ENCODE measurements at regions not wholly inside any gene's neighbourhood (a gene's known extent, or its start where the extent isn't known, plus 50 kb on each side); places are given as distances from the start of the nearest gene placed in this dataset.

GRCh38 chr13:58964048-58964447, 1199.7 kb downstream of the DIAPH3 start:
- intact Hi-C loops (cut with micrococcal nuclease): loop anchor here (5.0 kb wide), 1 partner anchor 1337 kb away; no protein-coding TSS in a partner anchor
- Mint-ChIP-seq H3K9me3 (ENCODE audit: unreplicated experiment) (peaks cover 7% of the 10 kb centered on the region), H3K27me3 (ENCODE audit: insufficient read depth, unreplicated experiment) (peaks cover 11% of the 10 kb centered on the region), H3K36me3 (ENCODE audit: insufficient read depth, unreplicated experiment) (no peaks in the 10 kb centered on the region), H3K4me3 (ENCODE audit: unreplicated experiment) (no peak overlapping the region), H3K4me1 (ENCODE audit: insufficient read depth, unreplicated experiment) (no peaks in the 10 kb centered on the region), H3K27ac (ENCODE audit: low read depth, unreplicated experiment) (no peak overlapping the region)
- no peak for TF ChIP-seq CTCF (IDR thresholded peaks at IDR 0.05; ENCODE audit: unreplicated experiment)
- POLR2A ChIA-PET: no interaction called here
- CTCF ChIA-PET: no interaction called here
- DNase-seq (ENCODE audit: unreplicated experiment): no peak
- no TSS peak for BruUV-seq (replicated peaks)

- no TSS peak for BruUV-seq (replicated peaks)
- no peak for DNase-seq (ENCODE audit: unreplicated experiment)
- CTCF ChIA-PET: no interaction called here
- TF ChIP-seq CTCF (IDR thresholded peaks at IDR 0.05; ENCODE audit: unreplicated experiment): no peak
- Mint-ChIP-seq H3K4me1 (ENCODE audit: insufficient read depth, unreplicated experiment) (no peaks in the 10 kb centered on the region), H3K27ac (ENCODE audit: low read depth, unreplicated experiment) (no peak overlapping the region), H3K4me3 (ENCODE audit: unreplicated experiment) (no peak overlapping the region), H3K27me3 (ENCODE audit: insufficient read depth, unreplicated experiment) (no peaks in the 10 kb centered on the region), H3K36me3 (ENCODE audit: insufficient read depth, unreplicated experiment) (no peaks in the 10 kb centered on the region), H3K9me3 (ENCODE audit: unreplicated experiment) (no peaks in the 10 kb centered on the region)
- intact Hi-C loops (cut with micrococcal nuclease): no loop called here
- POLR2A ChIA-PET: no interaction called here
Observed at GRCh38 chr13:58977085-58977484, 1186.6 kb downstream of the DIAPH3 start.

GRCh38 chr13:58978331-58978730, 1185.4 kb downstream of the DIAPH3 start:
- Mint-ChIP-seq H3K4me1 (ENCODE audit: insufficient read depth, unreplicated experiment) (no peaks in the 10 kb centered on the region), H3K27ac (ENCODE audit: low read depth, unreplicated experiment) (no peak overlapping the region), H3K4me3 (ENCODE audit: unreplicated experiment) (no peak overlapping the region), H3K9me3 (ENCODE audit: unreplicated experiment) (peaks cover 10% of the 10 kb centered on the region), H3K36me3 (ENCODE audit: insufficient read depth, unreplicated experiment) (no peaks in the 10 kb centered on the region), H3K27me3 (ENCODE audit: insufficient read depth, unreplicated experiment) (no peaks in the 10 kb centered on the region)
- DNase-seq (ENCODE audit: unreplicated experiment): no peak
- BruUV-seq (replicated peaks): no TSS peak
- no peak for TF ChIP-seq CTCF (IDR thresholded peaks at IDR 0.05; ENCODE audit: unreplicated experiment)
- intact Hi-C loops (cut with micrococcal nuclease): no loop called here
- ChIA-PET POLR2A (no interaction called here), CTCF (no interaction called here)

- ChIA-PET POLR2A (no interaction called here), CTCF (interaction anchor here (1.6 kb wide), 1 partner anchor 21 kb away, joined by 4 read pairs; no protein-coding TSS in a partner anchor)
- H3K4me1 Mint-ChIP-seq (ENCODE audit: insufficient read depth, unreplicated experiment): no peaks in the 10 kb centered on the region
- no peaks in the 10 kb centered on the region for H3K36me3 Mint-ChIP-seq (ENCODE audit: insufficient read depth, unreplicated experiment)
- DNase-seq (ENCODE audit: unreplicated experiment): no peak
- no peak overlapping the region for H3K27ac Mint-ChIP-seq (ENCODE audit: low read depth, unreplicated experiment)
- H3K4me3 Mint-ChIP-seq (ENCODE audit: unreplicated experiment): no peak overlapping the region
- peaks cover 17% of the 10 kb centered on the region for H3K9me3 Mint-ChIP-seq (ENCODE audit: unreplicated experiment)
- H3K27me3 Mint-ChIP-seq (ENCODE audit: insufficient read depth, unreplicated experiment): no peaks in the 10 kb centered on the region
- intact Hi-C loops (cut with micrococcal nuclease): no loop called here
- BruUV-seq (replicated peaks): no TSS peak
- no peak for TF ChIP-seq CTCF (IDR thresholded peaks at IDR 0.05; ENCODE audit: unreplicated experiment)
Observed at GRCh38 chr13:58979851-58980250, 1183.9 kb downstream of the DIAPH3 start.
